ENCODE measurements at regions not wholly inside any gene's neighbourhood (a gene's known extent, or its start where the extent isn't known, plus 50 kb on each side); places are given as distances from the start of the nearest gene placed in this dataset.
"Not testable (repeated sequence)": the region's sequence is repeated elsewhere in the genome, so short reads cannot be mapped to it uniquely, and the experiment has no call there.

DNA sequence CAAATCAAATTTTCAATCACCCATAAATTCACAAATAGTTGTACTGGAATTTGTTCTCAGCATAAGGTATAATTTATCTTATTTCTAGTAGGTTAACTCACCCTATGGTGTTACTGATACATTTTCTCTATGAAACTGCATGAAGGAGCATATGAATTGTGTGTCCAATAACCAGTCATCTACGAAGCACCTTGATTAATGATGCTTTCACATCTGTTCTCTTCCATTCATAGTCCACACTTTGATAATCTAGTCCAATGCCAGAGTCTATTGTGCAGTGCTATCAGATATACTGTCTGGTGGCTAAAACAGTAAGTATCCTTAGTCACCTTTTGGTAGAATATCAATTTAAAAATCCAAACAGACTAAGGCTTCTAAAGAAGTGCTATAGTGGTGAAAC is 876.0 kb downstream of the RPS29 start:
- H3K4me3 ChIP-seq (ENCODE audit: control insufficient read depth, low read depth, low read length), result no peak overlapping the region
- DNase-seq (ENCODE audit: low read depth), result no peak
- no peak for TF ChIP-seq CTCF (conservative IDR thresholded peaks at IDR 0.05; ENCODE audit: control insufficient read depth, insufficient read depth, low read depth, low read length)

GRCh38 chr14:48709277-48709785 is 876.8 kb downstream of the RPS29 start:
- no peak for TF ChIP-seq CTCF (conservative IDR thresholded peaks at IDR 0.05; ENCODE audit: control insufficient read depth, insufficient read depth, low read depth, low read length)
- no peak overlapping the region for H3K4me3 ChIP-seq (ENCODE audit: control insufficient read depth, low read depth, low read length)
- no peak for DNase-seq (ENCODE audit: low read depth)

DNA sequence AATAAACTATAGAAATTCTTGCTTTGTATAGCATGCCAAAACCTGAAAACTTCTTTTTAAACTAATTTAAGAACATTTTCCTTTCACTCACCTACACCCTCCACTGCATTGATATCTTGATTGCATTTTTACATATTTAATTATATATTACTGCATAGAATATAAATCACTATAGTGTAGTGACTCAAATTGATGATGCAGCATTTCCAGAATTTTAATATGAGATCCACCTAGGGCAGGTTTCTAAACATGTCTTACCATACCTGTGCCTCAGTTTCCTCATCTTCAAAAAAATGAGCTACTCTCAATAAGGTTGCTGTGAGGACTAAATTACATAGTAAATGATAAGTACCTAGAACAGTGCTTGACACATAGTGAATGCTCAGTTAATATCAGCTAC is 881.5 kb downstream of the RPS29 start:
- TF ChIP-seq CTCF (conservative IDR thresholded peaks at IDR 0.05; ENCODE audit: control insufficient read depth, insufficient read depth, low read depth, low read length), result no peak
- DNase-seq (ENCODE audit: low read depth), result no peak
- no peak overlapping the region for H3K4me3 ChIP-seq (ENCODE audit: control insufficient read depth, low read depth, low read length)

DNA sequence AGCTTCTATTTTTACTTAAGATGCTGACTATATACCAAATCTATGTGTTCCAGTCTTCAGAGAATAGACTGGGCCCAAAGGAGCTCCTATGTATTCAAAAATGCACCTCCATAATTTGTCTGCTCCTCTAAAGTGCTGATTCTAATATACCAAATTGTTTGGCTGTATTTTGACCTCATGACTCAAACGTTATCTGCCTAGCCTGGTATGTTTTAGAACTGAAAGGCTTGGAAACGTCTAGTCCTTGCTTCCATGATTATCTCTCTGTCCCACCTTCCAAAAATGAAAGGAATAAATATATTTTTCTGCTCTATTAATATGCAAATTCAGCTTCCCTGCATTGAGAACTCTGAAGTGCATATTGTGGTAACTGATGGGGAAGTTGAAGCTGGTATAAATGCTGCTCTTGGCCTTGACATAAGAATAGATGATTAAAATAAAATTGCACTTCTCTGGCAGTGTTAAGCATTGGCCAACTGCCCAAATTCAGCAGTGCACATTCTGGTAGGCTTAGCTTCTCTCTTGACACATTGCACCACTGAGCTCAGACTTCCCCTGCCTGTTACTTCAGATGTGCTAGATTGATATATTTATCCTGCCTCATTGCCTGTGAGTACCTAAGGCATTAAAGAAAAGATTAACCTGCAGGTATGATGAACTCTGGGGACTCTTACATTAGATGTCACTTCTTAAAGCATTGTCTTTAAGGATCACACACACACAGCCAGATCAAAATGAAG is 882.3 kb downstream of the RPS29 start:
- TF ChIP-seq CTCF (conservative IDR thresholded peaks at IDR 0.05; ENCODE audit: control insufficient read depth, insufficient read depth, low read depth, low read length), result no peak
- DNase-seq (ENCODE audit: low read depth), result no peak
- no peak overlapping the region for H3K4me3 ChIP-seq (ENCODE audit: control insufficient read depth, low read depth, low read length)

DNA sequence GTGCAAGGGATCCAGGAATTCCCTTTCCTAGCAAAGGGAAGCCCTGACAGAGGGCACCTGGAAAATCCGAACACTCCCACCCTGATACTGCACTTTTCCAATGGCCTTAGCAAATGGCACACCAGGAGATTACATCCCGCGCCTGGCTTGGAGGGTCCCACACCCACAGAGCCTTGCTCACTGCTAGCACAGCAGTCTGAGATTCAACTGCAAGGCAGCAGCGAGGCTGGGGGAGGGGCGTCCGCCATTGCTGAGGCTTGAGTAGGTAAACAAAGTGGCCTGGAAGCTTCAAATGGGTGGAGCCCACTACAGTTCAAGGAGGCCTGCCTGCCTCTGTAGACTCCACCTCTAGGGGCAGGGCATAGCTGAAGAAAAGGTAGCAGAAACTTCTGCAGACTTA is 888.8 kb downstream of the RPS29 start:
- DNase-seq (ENCODE audit: low read depth); H3K4me3 ChIP-seq (ENCODE audit: control insufficient read depth, low read depth, low read length): not testable (repeated sequence)

- TF ChIP-seq CTCF (conservative IDR thresholded peaks at IDR 0.05; ENCODE audit: control insufficient read depth, insufficient read depth, low read depth, low read length), result no peak
- no peak for DNase-seq (ENCODE audit: low read depth)
- no peak overlapping the region for H3K4me3 ChIP-seq (ENCODE audit: control insufficient read depth, low read depth, low read length)
Observed at GRCh38 chr14:48693793-48694192, 892.4 kb downstream of the RPS29 start.

GRCh38 chr14:48690349-48690748 is 895.8 kb downstream of the RPS29 start:
- DNase-seq (ENCODE audit: low read depth), result no peak
- no peak for TF ChIP-seq CTCF (conservative IDR thresholded peaks at IDR 0.05; ENCODE audit: control insufficient read depth, insufficient read depth, low read depth, low read length)
- H3K4me3 ChIP-seq (ENCODE audit: control insufficient read depth, low read depth, low read length), result no peak overlapping the region
